GM21723 (cell line): ENCODE measurements at regions not wholly inside any gene's neighbourhood (a gene's known extent, or its start where the extent isn't known, plus 50 kb on each side); places are given as distances from the start of the nearest gene placed in this dataset.

Experiments
- ATAC-seq: cut with Tn5 transposase; IDR thresholded peaks from one replicate; pipeline ENCODE4 v1.9.1; 2021; ENCODE audit warnings: mild to moderate bottlenecking, moderate library complexity; ENCODE audit not compliant: unreplicated experiment

DNA sequence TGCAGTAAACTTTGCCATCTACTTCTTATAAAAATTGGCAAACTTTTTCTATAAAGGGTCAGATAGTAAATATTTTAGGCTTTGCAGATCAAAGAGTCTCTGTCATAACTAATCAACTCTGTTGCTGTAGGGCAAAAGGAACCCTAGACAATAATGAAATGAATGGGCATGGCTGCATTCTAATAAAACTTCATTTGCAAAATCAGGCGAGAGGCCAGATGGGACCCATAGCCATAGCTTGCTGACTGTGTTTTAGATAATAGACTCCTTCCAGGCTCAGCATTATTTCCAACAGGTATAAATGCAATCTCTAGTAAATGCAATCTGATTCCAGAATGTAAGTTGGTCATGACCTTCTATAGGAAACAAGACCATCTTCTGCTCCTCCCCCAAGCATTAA is 490.7 kb downstream of the TOX3 start:
- no peak for ATAC-seq

DNA sequence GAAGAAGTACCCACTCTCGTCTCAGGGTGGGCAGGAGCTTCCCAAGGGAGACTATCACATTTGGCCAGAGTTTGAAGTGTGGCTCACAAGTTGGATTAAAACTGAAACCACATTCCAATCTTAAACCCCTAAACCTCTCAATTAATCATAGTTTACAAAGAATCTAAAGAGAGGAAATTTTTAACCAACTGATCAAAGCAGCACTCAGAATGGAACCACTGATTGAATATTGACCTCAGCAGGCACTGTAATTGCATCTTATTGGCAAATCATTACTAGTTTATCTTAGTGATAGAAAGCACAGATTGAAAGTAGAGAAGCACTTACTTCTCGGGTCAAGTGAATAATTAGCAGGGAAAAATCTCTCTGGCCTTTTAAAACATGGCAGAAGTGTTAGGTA is 491.6 kb downstream of the TOX3 start:
- ATAC-seq, result no peak

DNA sequence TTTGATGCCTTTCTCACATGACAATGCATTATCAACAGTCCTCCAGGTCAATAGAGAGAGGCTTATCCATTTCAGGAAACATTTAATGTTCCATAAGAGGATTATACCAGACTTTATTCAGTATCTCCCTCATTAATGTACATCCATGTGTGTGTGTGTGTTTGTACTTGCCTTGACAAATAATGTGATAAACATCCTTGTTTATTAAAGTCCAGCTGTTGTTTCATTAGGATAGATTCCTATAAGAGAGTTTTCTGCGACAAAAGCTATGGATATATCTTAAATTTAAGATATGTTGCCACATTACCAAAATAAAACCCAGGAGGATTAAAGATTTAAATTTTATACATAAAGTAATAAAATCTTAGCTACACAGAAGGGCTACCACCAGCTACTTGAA is 492.6 kb downstream of the TOX3 start:
- no peak for ATAC-seq

DNA sequence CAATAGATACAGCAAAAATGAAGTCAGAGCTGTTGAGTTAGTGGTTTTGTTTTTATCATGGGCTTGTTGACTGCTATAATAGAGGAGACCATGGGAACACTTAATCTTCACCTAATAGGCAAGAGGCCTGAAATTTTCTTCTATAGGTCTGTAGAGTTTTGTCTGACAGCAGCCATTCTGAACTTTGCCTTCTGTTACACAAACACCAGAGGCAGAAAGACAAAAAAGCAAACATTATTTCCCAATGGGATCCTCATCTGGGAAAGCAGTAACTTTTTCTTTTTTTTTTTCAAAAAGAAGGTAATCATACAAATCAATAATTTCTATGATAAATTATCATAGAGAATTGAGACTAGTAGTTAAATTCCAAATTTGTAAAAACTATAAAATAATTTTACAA is 494.1 kb downstream of the TOX3 start:
- ATAC-seq, result no peak

DNA sequence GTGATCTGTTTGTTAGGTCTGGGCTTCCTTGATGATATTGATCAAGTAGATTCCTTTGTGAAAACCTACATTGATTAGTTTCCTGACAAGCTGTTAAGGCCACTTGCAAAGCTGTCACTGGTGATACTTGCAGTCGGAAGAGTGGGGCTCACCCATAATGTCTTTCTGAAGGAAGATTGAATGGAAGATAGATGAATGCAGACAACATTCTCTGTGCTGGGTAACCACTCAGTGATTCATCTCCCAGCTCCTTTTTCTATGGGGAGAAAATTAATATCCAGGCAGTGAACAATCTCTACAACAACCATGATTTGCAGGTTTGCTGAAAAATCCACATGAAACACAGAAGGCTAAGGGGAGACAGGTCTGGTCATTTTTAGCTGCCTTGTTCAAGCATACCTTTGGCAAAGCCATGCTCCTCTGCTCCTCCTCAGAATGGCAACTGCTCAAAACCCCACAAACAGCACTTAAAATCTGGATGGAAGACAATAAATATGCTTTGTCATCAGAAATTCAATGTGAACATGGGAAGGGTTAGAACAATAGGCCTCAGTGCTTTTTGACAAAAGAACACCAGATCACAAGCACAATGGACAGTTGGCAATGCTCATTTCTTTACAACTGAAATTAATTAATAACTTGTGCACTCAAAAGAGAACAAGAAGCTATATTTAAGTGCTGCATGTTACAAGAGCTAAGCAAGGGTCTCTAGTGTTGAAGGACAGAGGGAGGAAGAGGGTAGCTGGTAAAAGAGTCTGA is 495.4 kb downstream of the TOX3 start:
- ATAC-seq, result no peak

DNA sequence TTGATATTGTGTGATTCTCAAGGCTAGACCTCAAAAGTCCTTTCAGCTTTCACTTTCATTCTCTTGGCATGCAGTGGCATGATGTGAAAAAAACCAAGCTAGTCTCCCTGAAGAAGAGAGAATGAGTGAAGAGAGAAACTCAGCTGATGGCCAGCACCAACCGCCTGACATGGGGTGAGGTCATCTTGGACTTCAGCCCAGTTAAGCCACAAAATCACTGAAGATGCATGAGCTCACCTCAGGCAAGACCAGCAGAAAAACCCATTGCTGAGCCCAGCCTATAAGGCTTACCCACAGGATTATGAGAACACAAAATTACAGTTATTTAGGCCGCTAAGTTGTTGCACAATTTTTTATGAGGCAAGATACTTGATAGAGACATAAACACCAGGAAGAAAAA is 496.5 kb downstream of the TOX3 start:
- ATAC-seq, result no peak

- no peak for ATAC-seq
These were observed 511.5 kb downstream of the TOX3 start for GRCh38 chr16:52035436-52035835.

- no peak for ATAC-seq
These were observed 512.1 kb downstream of the TOX3 start for GRCh38 chr16:52034830-52035229.

DNA sequence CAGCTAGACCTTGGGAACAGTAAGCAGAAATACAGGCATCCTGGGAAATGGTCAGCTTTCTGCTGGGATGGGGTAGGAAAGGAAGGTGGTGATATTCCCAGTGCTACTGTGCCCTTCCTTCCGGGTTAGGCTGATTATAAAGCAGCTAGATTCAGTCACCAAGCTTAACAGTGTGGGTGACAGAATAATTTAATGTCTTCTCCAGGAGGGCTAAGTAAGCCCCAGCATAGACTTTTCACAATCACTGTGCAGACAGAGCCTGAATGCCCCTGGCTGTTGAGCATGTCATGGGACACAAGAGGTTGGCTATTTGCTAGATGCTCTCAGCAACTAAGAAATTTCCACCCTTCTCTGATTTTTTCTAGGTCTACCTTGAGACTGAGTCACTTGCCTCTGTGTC is 513.0 kb downstream of the TOX3 start:
- no peak for ATAC-seq

GRCh38 chr16:52022980-52023379 is 524.0 kb downstream of the TOX3 start:
- ATAC-seq, result no peak

DNA sequence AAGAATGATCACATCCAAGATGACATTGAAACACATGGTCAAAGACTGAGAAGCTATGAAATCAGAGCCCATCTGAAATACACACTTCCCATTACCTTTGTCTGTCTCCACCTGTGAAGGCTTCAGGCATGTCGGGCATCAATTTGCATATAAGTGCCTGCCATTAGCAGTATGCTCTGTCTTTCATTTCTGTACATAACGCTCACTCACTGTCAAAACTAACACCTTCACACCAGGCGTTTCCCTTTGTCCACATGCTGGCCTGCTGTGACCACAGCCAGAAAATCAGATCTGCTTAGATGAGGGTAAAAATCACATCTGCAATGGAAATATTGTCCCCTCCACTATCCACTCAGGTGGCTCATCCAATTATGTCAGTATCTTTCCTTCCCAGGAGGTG is 524.8 kb downstream of the TOX3 start:
- ATAC-seq, result no peak

GRCh38 chr16:52016387-52016786 is 530.6 kb downstream of the TOX3 start:
- ATAC-seq, result no peak

DNA sequence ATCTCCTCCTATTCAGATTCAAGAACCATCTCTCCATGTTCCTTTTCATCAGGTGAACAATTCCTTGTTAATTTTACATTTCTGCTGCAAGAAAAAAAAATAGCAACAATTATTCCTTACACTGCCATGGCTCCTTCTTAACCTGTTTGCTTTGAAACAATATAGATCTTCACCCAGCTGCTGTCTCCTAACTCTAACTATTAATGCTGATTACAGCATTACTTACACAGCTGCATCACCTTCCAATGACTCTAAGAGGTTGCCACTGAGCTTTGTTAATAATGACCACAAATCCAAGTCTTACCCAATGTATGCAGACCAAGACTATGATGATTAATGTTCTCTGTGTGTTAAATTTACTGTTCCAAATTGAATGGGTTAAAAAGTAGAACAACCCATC is 541.4 kb downstream of the TOX3 start:
- no peak for ATAC-seq

DNA sequence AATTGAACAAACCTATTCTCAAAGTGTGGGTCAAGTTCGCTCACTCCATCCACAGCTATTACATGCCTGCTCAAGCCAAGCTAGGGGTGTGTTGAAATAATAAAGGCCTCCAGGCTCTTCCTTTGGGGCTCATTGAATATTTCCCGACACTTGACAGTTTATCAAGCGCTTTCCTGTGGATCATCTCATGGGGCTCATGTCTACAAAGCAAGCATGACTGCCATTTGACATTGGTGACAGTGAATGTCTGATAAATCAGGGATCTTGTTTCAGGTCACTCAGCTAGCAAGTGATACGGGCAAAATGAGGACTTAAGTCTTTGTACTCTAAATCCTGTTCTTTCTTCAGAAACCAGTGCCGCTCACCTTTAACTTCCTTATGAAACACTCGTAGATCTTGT is 542.6 kb downstream of the TOX3 start:
- no peak for ATAC-seq

- no peak for ATAC-seq
These were observed 544.9 kb downstream of the TOX3 start for GRCh38 chr16:52002026-52002425.

GRCh38 chr16:51996516-51996915 is 550.4 kb downstream of the TOX3 start:
- ATAC-seq, result no peak

DNA sequence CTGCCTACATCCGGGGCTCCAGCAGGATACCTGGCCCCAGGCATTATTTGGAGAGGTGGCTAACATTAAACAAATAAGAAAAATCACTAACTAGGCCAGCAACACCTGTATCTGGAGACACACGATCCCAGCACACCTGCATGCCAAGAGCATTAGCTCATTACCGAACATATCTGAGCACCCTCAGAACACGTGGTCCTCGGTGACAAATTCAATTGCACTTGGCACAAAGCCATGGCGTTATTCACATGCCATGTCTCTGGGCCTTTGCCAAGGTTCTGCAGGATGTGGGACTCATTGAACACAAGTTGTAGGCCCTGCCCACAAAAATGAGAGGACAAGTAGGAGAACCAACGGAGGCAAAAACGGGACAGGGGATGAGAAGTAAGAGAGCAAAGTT is 552.3 kb downstream of the TOX3 start:
- ATAC-seq, result no peak

- no peak for ATAC-seq
These were observed 557.2 kb downstream of the TOX3 start for GRCh38 chr16:51989637-51990230.

- no peak for ATAC-seq
These were observed 558.0 kb downstream of the TOX3 start for GRCh38 chr16:51988977-51989376.

DNA sequence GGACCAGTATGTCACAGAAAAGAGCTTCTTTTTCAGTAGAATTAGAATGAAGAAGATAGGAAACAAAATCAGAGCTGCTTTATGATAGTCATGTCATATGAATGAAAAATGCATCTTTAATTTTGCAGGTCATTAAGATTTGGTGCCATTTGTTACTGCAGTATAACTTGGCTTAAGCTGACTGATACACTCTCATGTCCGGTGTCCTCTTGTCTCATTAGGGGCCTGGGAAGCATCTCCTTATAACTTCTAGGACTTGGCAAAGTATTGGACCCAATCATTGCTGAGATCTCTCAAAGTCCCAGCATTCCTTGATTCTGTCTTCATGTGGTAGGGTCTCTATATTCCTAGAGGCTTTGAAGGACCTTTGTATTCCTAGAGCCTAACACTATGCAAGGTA is 559.4 kb downstream of the TOX3 start:
- ATAC-seq, result no peak

DNA sequence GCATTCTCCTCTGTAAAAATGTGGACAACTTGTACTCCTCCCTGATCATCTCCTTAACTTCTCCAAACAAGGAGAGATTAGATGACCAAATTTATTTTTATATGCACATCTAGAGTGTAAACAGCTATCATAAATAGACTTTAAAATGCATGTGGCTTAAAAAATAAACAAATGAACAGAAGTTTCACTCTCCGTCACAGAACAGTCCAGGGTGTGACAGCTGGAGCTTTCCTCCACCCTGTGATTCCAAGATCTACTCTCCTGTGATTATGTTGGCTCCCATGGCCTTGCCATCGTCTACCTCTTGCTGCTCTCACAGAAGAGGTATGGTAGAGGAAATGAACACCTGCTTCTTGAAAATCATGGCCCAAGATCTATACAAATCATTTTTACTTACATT is 560.2 kb downstream of the TOX3 start:
- no peak for ATAC-seq

- no peak for ATAC-seq
These were observed 560.6 kb downstream of the TOX3 start for GRCh38 chr16:51986301-51986700.

DNA sequence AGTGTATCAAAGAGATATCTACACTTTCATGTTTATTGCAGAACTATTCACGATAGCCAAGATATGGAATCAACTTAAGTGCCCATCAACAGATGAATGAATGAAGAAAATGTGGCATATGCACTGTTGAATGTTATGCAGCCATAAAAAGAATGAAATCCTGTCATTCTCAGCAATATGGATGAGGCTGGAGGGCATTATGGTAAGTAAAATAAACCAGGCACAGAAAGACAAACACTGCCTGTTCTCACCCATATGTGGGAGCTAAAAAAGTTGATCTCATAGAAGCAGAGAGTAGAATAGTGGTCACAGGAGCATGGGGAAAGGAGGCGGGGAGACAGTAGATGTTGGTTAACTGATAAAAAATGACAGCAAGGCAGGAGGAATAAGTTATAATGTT is 561.8 kb downstream of the TOX3 start:
- ATAC-seq, result no peak
